ENCODE measurements at regions not wholly inside any gene's neighbourhood (a gene's known extent, or its start where the extent isn't known, plus 50 kb on each side); places are given as distances from the start of the nearest gene placed in this dataset.

GRCh38 chr18:46312221-46312620, 208.0 kb downstream of the HAUS1 start:
- no peak overlapping the region for H3K4me3 Mint-ChIP-seq (ENCODE audit: unreplicated experiment)
- no peak for DNase-seq (ENCODE audit: unreplicated experiment)
- no TSS peak for BruUV-seq (replicated peaks)
- no peaks in the 10 kb centered on the region for H3K9me3 Mint-ChIP-seq (ENCODE audit: unreplicated experiment)
- H3K27me3 Mint-ChIP-seq (ENCODE audit: insufficient read depth, unreplicated experiment): no peaks in the 10 kb centered on the region
- no peaks in the 10 kb centered on the region for H3K4me1 Mint-ChIP-seq (ENCODE audit: insufficient read depth, unreplicated experiment)
- ChIA-PET CTCF (interaction anchor here (0.6 kb wide), 1 partner anchor 60 kb away, joined by 3 read pairs; no protein-coding TSS in a partner anchor), POLR2A (interaction anchor here (0.6 kb wide), 1 partner anchor 12 kb away, joined by 3 read pairs; no protein-coding TSS in a partner anchor)
- no peaks in the 10 kb centered on the region for H3K36me3 Mint-ChIP-seq (ENCODE audit: insufficient read depth, unreplicated experiment)
- no peak for TF ChIP-seq CTCF (IDR thresholded peaks at IDR 0.05; ENCODE audit: unreplicated experiment)
- no peak overlapping the region for H3K27ac Mint-ChIP-seq (ENCODE audit: low read depth, unreplicated experiment)
- intact Hi-C loops (cut with micrococcal nuclease): no loop called here

- ChIA-PET POLR2A (no interaction called here), CTCF (interaction anchor here (0.6 kb wide), 1 partner anchor 165 kb away, joined by 3 read pairs; no protein-coding TSS in a partner anchor)
- Mint-ChIP-seq H3K27ac (ENCODE audit: low read depth, unreplicated experiment) (no peak overlapping the region), H3K9me3 (ENCODE audit: unreplicated experiment) (no peaks in the 10 kb centered on the region), H3K36me3 (ENCODE audit: insufficient read depth, unreplicated experiment) (no peaks in the 10 kb centered on the region), H3K27me3 (ENCODE audit: insufficient read depth, unreplicated experiment) (no peaks in the 10 kb centered on the region), H3K4me3 (ENCODE audit: unreplicated experiment) (no peak overlapping the region), H3K4me1 (ENCODE audit: insufficient read depth, unreplicated experiment) (no peaks in the 10 kb centered on the region)
- TF ChIP-seq CTCF (IDR thresholded peaks at IDR 0.05; ENCODE audit: unreplicated experiment): no peak
- no peak for DNase-seq (ENCODE audit: unreplicated experiment)
- intact Hi-C loops (cut with micrococcal nuclease): no loop called here
- BruUV-seq (replicated peaks): no TSS peak
Observed at GRCh38 chr18:46313521-46313920, 209.3 kb downstream of the HAUS1 start.

GRCh38 chr18:46314011-46314410, 209.8 kb downstream of the HAUS1 start:
- H3K9me3 Mint-ChIP-seq (ENCODE audit: unreplicated experiment): no peaks in the 10 kb centered on the region
- no peaks in the 10 kb centered on the region for H3K27me3 Mint-ChIP-seq (ENCODE audit: insufficient read depth, unreplicated experiment)
- ChIA-PET CTCF (interaction anchor here (0.6 to 1.1 kb wide), 2 partner anchors 34 to 165 kb away, joined by 3 read pairs; no protein-coding TSS in a partner anchor), POLR2A (interaction anchor here (0.6 kb wide), 1 partner anchor 277 kb away, joined by 3 read pairs; no protein-coding TSS in a partner anchor)
- no peak for TF ChIP-seq CTCF (IDR thresholded peaks at IDR 0.05; ENCODE audit: unreplicated experiment)
- H3K36me3 Mint-ChIP-seq (ENCODE audit: insufficient read depth, unreplicated experiment): no peaks in the 10 kb centered on the region
- H3K4me3 Mint-ChIP-seq (ENCODE audit: unreplicated experiment): no peak overlapping the region
- no peak for DNase-seq (ENCODE audit: unreplicated experiment)
- intact Hi-C loops (cut with micrococcal nuclease): no loop called here
- no TSS peak for BruUV-seq (replicated peaks)
- peaks cover 3% of the 10 kb centered on the region for H3K4me1 Mint-ChIP-seq (ENCODE audit: insufficient read depth, unreplicated experiment)
- no peak overlapping the region for H3K27ac Mint-ChIP-seq (ENCODE audit: low read depth, unreplicated experiment)

GRCh38 chr18:46315161-46315560, 211.0 kb downstream of the HAUS1 start:
- no peaks in the 10 kb centered on the region for H3K36me3 Mint-ChIP-seq (ENCODE audit: insufficient read depth, unreplicated experiment)
- POLR2A ChIA-PET: no interaction called here
- no peaks in the 10 kb centered on the region for H3K9me3 Mint-ChIP-seq (ENCODE audit: unreplicated experiment)
- no peak overlapping the region for H3K27ac Mint-ChIP-seq (ENCODE audit: low read depth, unreplicated experiment)
- no peaks in the 10 kb centered on the region for H3K27me3 Mint-ChIP-seq (ENCODE audit: insufficient read depth, unreplicated experiment)
- no peak overlapping the region for H3K4me3 Mint-ChIP-seq (ENCODE audit: unreplicated experiment)
- TF ChIP-seq CTCF (IDR thresholded peaks at IDR 0.05; ENCODE audit: unreplicated experiment): no peak
- no TSS peak for BruUV-seq (replicated peaks)
- CTCF ChIA-PET: interaction anchor here (0.5 to 1.1 kb wide), 2 partner anchors 35 to 73 kb away, joined by 3 read pairs; no protein-coding TSS in a partner anchor
- DNase-seq (ENCODE audit: unreplicated experiment): no peak
- intact Hi-C loops (cut with micrococcal nuclease): no loop called here
- H3K4me1 Mint-ChIP-seq (ENCODE audit: insufficient read depth, unreplicated experiment): peaks cover 7% of the 10 kb centered on the region
